ENCODE measurements at regions not wholly inside any gene's neighbourhood (a gene's known extent, or its start where the extent isn't known, plus 50 kb on each side); places are given as distances from the start of the nearest gene placed in this dataset.
"Not testable (repeated sequence)": the region's sequence is repeated elsewhere in the genome, so short reads cannot be mapped to it uniquely, and the experiment has no call there.

- DNase-seq = no peak
- Mint-ChIP-seq H3K9me3 (no peaks in the 10 kb centered on the region), H3K4me1 (ENCODE audit: low read depth) (peaks cover 2% of the 10 kb centered on the region), H3K4me3 (no peak overlapping the region), H3K27me3 (ENCODE audit: low read depth) (peaks cover 9% of the 10 kb centered on the region), H3K36me3 (ENCODE audit: low read depth) (no peaks in the 10 kb centered on the region), H3K27ac (no peak overlapping the region)
- intact Hi-C loops (cut with micrococcal nuclease) = no loop called here
- CTCF ChIA-PET = no interaction called here
These were observed 119.9 kb upstream of the PREP start for GRCh38 chr6:105522626-105523322.

DNA sequence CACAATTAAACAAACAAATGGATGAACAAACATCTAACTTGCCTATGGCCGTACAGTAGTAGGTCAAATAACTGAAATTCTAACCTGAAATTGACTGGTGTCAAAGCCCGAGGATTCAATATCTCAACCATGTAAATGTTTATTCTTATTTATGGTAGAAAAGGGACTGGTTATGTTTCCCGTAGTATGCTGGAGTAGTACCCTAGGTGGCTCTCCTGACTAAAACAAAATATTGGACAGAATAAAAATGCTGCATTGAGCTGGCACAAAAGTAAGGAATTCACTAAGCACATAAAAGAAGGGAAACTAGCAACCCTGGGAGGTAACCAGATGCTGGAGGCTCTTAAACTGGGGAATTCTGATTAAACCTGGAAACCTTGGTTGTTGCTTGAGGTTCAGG, 117.1 kb upstream of the PREP start:
- Mint-ChIP-seq H3K4me3 (no peak overlapping the region), H3K27me3 (ENCODE audit: low read depth) (peaks cover 23% of the 10 kb centered on the region), H3K4me1 (ENCODE audit: low read depth) (peaks cover 2% of the 10 kb centered on the region), H3K27ac (no peak overlapping the region), H3K36me3 (ENCODE audit: low read depth) (no peaks in the 10 kb centered on the region), H3K9me3 (no peaks in the 10 kb centered on the region)
- DNase-seq = no peak
- intact Hi-C loops (cut with micrococcal nuclease) = no loop called here
- CTCF ChIA-PET = no interaction called here

GRCh38 chr6:105518993-105519392, 116.1 kb upstream of the PREP start:
- H3K9me3 Mint-ChIP-seq; H3K4me1 Mint-ChIP-seq (ENCODE audit: low read depth); CTCF ChIA-PET; H3K4me3 Mint-ChIP-seq; DNase-seq; H3K36me3 Mint-ChIP-seq (ENCODE audit: low read depth); intact Hi-C loops (cut with micrococcal nuclease); H3K27ac Mint-ChIP-seq: not testable (repeated sequence)
- H3K27me3 Mint-ChIP-seq (ENCODE audit: low read depth) = peaks cover 20% of the 10 kb centered on the region

DNA sequence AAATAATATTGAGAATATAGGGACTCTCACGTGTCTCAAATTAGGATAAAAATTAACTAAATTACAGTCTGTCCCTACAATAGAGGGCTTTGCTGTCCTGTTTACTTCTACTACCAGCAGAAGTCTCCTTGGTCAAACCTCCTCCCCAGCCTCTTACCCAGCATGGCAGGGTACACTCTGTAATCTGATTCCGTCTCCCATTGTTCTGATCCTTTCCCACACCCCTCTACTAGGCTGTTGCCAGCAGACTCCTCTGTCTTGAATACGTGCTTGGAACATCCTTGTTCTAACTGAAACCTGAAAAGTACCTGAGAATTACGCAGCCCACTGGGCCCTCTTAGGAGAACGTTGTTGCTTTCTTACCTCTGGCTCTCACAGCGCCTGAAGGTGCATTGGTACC, 112.2 kb upstream of the PREP start:
- H3K4me3 Mint-ChIP-seq = no peak overlapping the region
- H3K4me1 Mint-ChIP-seq (ENCODE audit: low read depth) = no peaks in the 10 kb centered on the region
- no peak for DNase-seq
- H3K27me3 Mint-ChIP-seq (ENCODE audit: low read depth) = peaks cover 27% of the 10 kb centered on the region
- intact Hi-C loops (cut with micrococcal nuclease) = no loop called here
- H3K9me3 Mint-ChIP-seq = no peaks in the 10 kb centered on the region
- no peaks in the 10 kb centered on the region for H3K36me3 Mint-ChIP-seq (ENCODE audit: low read depth)
- H3K27ac Mint-ChIP-seq = no peak overlapping the region
- CTCF ChIA-PET = no interaction called here

GRCh38 chr6:105514306-105514705, 111.4 kb upstream of the PREP start:
- CTCF ChIA-PET = no interaction called here
- Mint-ChIP-seq H3K4me3 (no peak overlapping the region), H3K27me3 (ENCODE audit: low read depth) (peaks cover 31% of the 10 kb centered on the region), H3K4me1 (ENCODE audit: low read depth) (no peaks in the 10 kb centered on the region), H3K27ac (no peak overlapping the region), H3K9me3 (no peaks in the 10 kb centered on the region), H3K36me3 (ENCODE audit: low read depth) (no peaks in the 10 kb centered on the region)
- DNase-seq = no peak
- intact Hi-C loops (cut with micrococcal nuclease) = no loop called here

DNA sequence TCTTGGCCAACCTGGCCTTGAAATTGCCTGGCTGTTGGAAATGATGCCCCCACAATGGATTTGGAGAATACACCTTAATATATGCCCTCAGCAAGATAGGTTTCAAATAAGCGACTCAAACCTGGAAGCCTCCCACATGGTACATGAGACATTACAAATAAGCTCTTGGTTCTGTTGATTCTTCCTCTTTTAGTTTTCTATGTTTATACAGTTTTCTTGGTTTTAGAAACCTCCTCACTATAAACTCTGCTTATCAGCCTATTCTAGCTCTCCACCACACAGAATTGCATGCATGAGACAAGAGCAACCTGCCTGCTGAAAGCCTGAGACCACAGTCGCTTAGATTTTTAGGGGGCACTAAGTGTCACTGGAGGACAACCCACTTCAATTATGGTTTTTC, 108.8 kb upstream of the PREP start:
- H3K36me3 Mint-ChIP-seq (ENCODE audit: low read depth) = no peaks in the 10 kb centered on the region
- no peaks in the 10 kb centered on the region for H3K9me3 Mint-ChIP-seq
- no peaks in the 10 kb centered on the region for H3K4me1 Mint-ChIP-seq (ENCODE audit: low read depth)
- intact Hi-C loops (cut with micrococcal nuclease) = no loop called here
- DNase-seq = no peak
- peaks cover 23% of the 10 kb centered on the region for H3K27me3 Mint-ChIP-seq (ENCODE audit: low read depth)
- CTCF ChIA-PET = no interaction called here
- no peak overlapping the region for H3K27ac Mint-ChIP-seq
- no peak overlapping the region for H3K4me3 Mint-ChIP-seq

- intact Hi-C loops (cut with micrococcal nuclease) = no loop called here
- H3K27ac Mint-ChIP-seq = no peak overlapping the region
- H3K27me3 Mint-ChIP-seq (ENCODE audit: low read depth) = peaks cover 23% of the 10 kb centered on the region
- no peaks in the 10 kb centered on the region for H3K36me3 Mint-ChIP-seq (ENCODE audit: low read depth)
- H3K4me3 Mint-ChIP-seq = no peak overlapping the region
- no peaks in the 10 kb centered on the region for H3K9me3 Mint-ChIP-seq
- no peaks in the 10 kb centered on the region for H3K4me1 Mint-ChIP-seq (ENCODE audit: low read depth)
- no peak for DNase-seq
- CTCF ChIA-PET = no interaction called here
These were observed 107.9 kb upstream of the PREP start for GRCh38 chr6:105510746-105511145.

- Mint-ChIP-seq H3K4me3 (no peak overlapping the region), H3K27me3 (ENCODE audit: low read depth) (peaks cover 20% of the 10 kb centered on the region), H3K27ac (no peak overlapping the region), H3K36me3 (ENCODE audit: low read depth) (no peaks in the 10 kb centered on the region), H3K9me3 (no peaks in the 10 kb centered on the region), H3K4me1 (ENCODE audit: low read depth) (no peaks in the 10 kb centered on the region)
- CTCF ChIA-PET = no interaction called here
- DNase-seq = no peak
- intact Hi-C loops (cut with micrococcal nuclease) = no loop called here
These were observed 106.8 kb upstream of the PREP start for GRCh38 chr6:105509506-105510331.

- intact Hi-C loops (cut with micrococcal nuclease) = no loop called here
These were observed 104.9 kb upstream of the PREP start for GRCh38 chr6:105507811-105508210.

GRCh38 chr6:105504706-105505105, 101.8 kb upstream of the PREP start:
- Mint-ChIP-seq H3K36me3 (ENCODE audit: low read depth) (no peaks in the 10 kb centered on the region), H3K27me3 (ENCODE audit: low read depth) (peaks cover 14% of the 10 kb centered on the region), H3K4me3 (no peak overlapping the region), H3K27ac (no peak overlapping the region), H3K9me3 (no peaks in the 10 kb centered on the region), H3K4me1 (ENCODE audit: low read depth) (no peaks in the 10 kb centered on the region)
- no peak for DNase-seq
- CTCF ChIA-PET = no interaction called here
- intact Hi-C loops (cut with micrococcal nuclease) = no loop called here

More at GRCh38 chr6:105507811-105508210, 104.9 kb upstream of the PREP start:
- Mint-ChIP-seq H3K4me3 (no peak overlapping the region), H3K27me3 (ENCODE audit: low read depth) (peaks cover 19% of the 10 kb centered on the region), H3K9me3 (no peaks in the 10 kb centered on the region), H3K27ac (no peak overlapping the region), H3K36me3 (ENCODE audit: low read depth) (no peaks in the 10 kb centered on the region), H3K4me1 (ENCODE audit: low read depth) (no peaks in the 10 kb centered on the region)
- CTCF ChIA-PET = no interaction called here
- no peak for DNase-seq

- intact Hi-C loops (cut with micrococcal nuclease) = no loop called here
- H3K9me3 Mint-ChIP-seq = no peaks in the 10 kb centered on the region
- CTCF ChIA-PET = no interaction called here
- H3K27me3 Mint-ChIP-seq (ENCODE audit: low read depth) = peaks cover 14% of the 10 kb centered on the region
- no peaks in the 10 kb centered on the region for H3K36me3 Mint-ChIP-seq (ENCODE audit: low read depth)
- H3K27ac Mint-ChIP-seq = no peak overlapping the region
- H3K4me3 Mint-ChIP-seq = no peak overlapping the region
- no peaks in the 10 kb centered on the region for H3K4me1 Mint-ChIP-seq (ENCODE audit: low read depth)
- no peak for DNase-seq
These were observed 100.8 kb upstream of the PREP start for GRCh38 chr6:105503641-105504040.

DNA sequence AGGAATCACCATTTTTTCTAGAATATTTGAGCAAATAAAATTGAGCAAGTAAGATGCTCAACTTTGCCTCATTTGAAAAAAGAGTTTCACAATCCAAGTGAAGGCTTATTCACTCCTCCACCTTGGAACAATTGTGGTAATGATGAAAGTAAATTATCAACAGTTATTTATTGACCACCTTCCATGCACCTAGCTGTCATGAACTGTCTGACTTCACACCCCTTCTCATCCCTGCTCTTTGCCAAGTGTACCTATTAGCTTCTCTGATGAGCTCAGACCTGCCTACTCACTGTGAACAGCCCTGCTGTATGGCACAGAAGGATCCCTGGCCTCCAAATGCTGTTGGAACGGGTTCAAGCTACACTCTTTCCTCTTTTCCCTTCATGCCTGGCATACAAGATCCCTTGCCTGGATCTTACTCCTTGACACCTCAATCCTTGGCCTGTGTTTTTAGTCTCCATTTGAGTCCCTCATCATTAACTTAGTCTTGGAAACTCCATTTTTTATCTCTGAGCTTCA, 99.0 kb upstream of the PREP start:
- Mint-ChIP-seq H3K9me3 (no peaks in the 10 kb centered on the region), H3K4me1 (ENCODE audit: low read depth) (no peaks in the 10 kb centered on the region), H3K36me3 (ENCODE audit: low read depth) (no peaks in the 10 kb centered on the region), H3K4me3 (no peak overlapping the region), H3K27ac (no peak overlapping the region), H3K27me3 (ENCODE audit: low read depth) (peaks cover 14% of the 10 kb centered on the region)
- CTCF ChIA-PET = interaction anchor here (1.4 kb wide), 1 partner anchor 70 kb away, joined by 5 read pairs; no protein-coding TSS in a partner anchor
- DNase-seq = no peak
- intact Hi-C loops (cut with micrococcal nuclease) = no loop called here

DNA sequence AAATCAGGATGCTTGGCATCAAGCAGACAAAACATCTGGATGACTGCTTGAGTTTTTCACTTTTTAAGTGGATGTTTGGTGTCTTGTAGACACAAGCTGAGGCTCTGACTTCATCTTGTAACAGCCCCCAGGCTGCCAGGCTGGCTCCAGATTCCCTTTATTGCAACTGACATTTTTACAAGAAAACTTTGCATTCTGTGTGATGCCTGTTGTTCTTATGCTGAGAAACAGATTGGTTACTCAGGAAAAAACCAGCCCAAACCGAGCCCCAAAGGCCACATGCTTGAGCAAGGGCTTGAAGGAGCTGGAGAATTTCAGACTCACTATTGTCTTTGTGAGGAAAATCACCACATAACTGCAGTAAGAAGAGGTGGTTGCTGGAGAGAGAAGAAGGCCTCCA, 98.4 kb upstream of the PREP start:
- H3K4me1 Mint-ChIP-seq (ENCODE audit: low read depth) = no peaks in the 10 kb centered on the region
- intact Hi-C loops (cut with micrococcal nuclease) = no loop called here

More for the DNA sequence above, 98.4 kb upstream of the PREP start:
- DNase-seq = no peak
- Mint-ChIP-seq H3K27ac (no peak overlapping the region), H3K27me3 (ENCODE audit: low read depth) (peaks cover 11% of the 10 kb centered on the region), H3K9me3 (no peaks in the 10 kb centered on the region), H3K36me3 (ENCODE audit: low read depth) (no peaks in the 10 kb centered on the region), H3K4me3 (no peak overlapping the region)
- CTCF ChIA-PET = no interaction called here

Measured in activated naive CD4-positive, alpha-beta T cell treated with anti-CD3 and anti-CD28 coated beads for 36 hours (primary cell).